H1 (cell line): ENCODE measurements at regions not wholly inside any gene's neighbourhood (a gene's known extent, or its start where the extent isn't known, plus 50 kb on each side); places are given as distances from the start of the nearest gene placed in this dataset.

Experiments
- CTCF ChIA-PET: fragments of 300-600 bp; sonication (Branson Sonifier 250); formaldehyde crosslinking; loops from one replicate; lab custom pipeline; 2021; ENCODE audit not compliant: partially characterized antibody; lab: Charles Lee
- POLR2A ChIA-PET: fragments of 300-600 bp; sonication (Branson Sonifier 250); formaldehyde crosslinking; loops from one replicate; lab custom pipeline; 2021; ENCODE audit warnings: inconsistent platforms; ENCODE audit not compliant: partially characterized antibody; lab: Charles Lee
- DNase-seq, 2 experiments: peaks; one replicate each; pipeline versions ENCODE4 v3.0.0 to v3.0.0-alpha.2; 2010 to 2022; ENCODE audit warnings: low spot score in 2 of 2, low read depth in 1 of 2, mixed read lengths in 1 of 2
- FAIRE-seq: peaks from 2 replicates; lab custom pipeline; 2011; peaks lifted over from hg19 to GRCh38; lab: Jason Lieb, UNC
- H2AFZ ChIP-seq: 2 replicates; pipeline ENCODE4 v1.8.1; 2012; ENCODE audit warnings: low read length, inconsistent platforms
- H2AK5ac ChIP-seq: 2 replicates; pipeline ENCODE4 v1.6.1; 2013; ENCODE audit warnings: low read depth, low read length
- H2BK120ac ChIP-seq: replicated peaks from 2 replicates; pipeline ENCODE3; 2013; ENCODE audit warnings: low read depth, low read length, inconsistent platforms
- H2BK12ac ChIP-seq: 2 replicates; pipeline ENCODE4 v1.6.1; 2013; ENCODE audit warnings: low read depth, low read length
- H2BK15ac ChIP-seq: 2 replicates; pipeline ENCODE4 v1.6.1; 2013; ENCODE audit warnings: low read length
- H2BK20ac ChIP-seq: 2 replicates; pipeline ENCODE4 v1.6.1; 2013; ENCODE audit warnings: low read length
- H2BK5ac ChIP-seq: 2 replicates; pipeline ENCODE4 v1.6.1; 2013; ENCODE audit warnings: low read depth, low read length
- H3K14ac ChIP-seq: 2 replicates; pipeline ENCODE4 v1.6.1; 2013; ENCODE audit warnings: inconsistent platforms; ENCODE audit not compliant: insufficient read length
- H3K18ac ChIP-seq: 2 replicates; pipeline ENCODE4 v1.6.1; 2013; ENCODE audit warnings: low read length; ENCODE audit errors: extremely low read depth
- H3K23ac ChIP-seq: 2 replicates; pipeline ENCODE4 v1.6.1; 2013; ENCODE audit warnings: inconsistent platforms; ENCODE audit not compliant: insufficient read length
- H3K23me2 ChIP-seq: 2 replicates; pipeline ENCODE4 v1.6.1; 2013; ENCODE audit warnings: low read depth, low read length
- H3K27ac ChIP-seq: 2 replicates; pipeline ENCODE4 v1.6.1; 2011; ENCODE audit warnings: low read depth, low read length, inconsistent platforms
- H3K27me3 ChIP-seq, 4 experiments: replicated peaks in 1 of 4; 1 replicate in 1 of 4; 2 replicates in 3 of 4; pipeline versions ENCODE4 v1.6.1 to v1.8.1; 2011 to 2013; ENCODE audit warnings: low read length in 3 of 4, mild to moderate bottlenecking in 3 of 4, inconsistent platforms in 2 of 4, mixed read lengths in 2 of 4, moderate library complexity in 1 of 4; ENCODE audit not compliant: control insufficient read depth in 3 of 4, insufficient read depth in 3 of 4; ENCODE audit errors: extremely low read depth in 1 of 4
- H3K36me3 ChIP-seq, 4 experiments: 2 replicates each; pipeline versions ENCODE4 v1.6.1 to v1.8.1; 2011 to 2013; ENCODE audit warnings: mild to moderate bottlenecking in 4 of 4, low read length in 3 of 4, moderate library complexity in 2 of 4, control low read depth in 1 of 4, inconsistent platforms in 1 of 4; ENCODE audit not compliant: insufficient read depth in 4 of 4, control insufficient read depth in 2 of 4
- H3K4ac ChIP-seq: replicated peaks from 2 replicates; pipeline ENCODE3; 2013; ENCODE audit warnings: low read length, low read depth, mixed read lengths, inconsistent platforms; ENCODE audit not compliant: insufficient read length
- H3K4me1 ChIP-seq, 4 experiments: replicated peaks in 1 of 4; 1 replicate in 1 of 4; 2 replicates in 3 of 4; pipeline versions ENCODE4 v1.6.1 to v1.8.1; 2011 to 2013; ENCODE audit warnings: low read length in 3 of 4, inconsistent platforms in 2 of 4, mixed read lengths in 1 of 4; ENCODE audit not compliant: insufficient read depth in 4 of 4, control insufficient read depth in 3 of 4
- H3K4me2 ChIP-seq, 2 experiments: 2 replicates each; pipeline versions ENCODE4 v1.6.1 to v1.8.1; 2011 to 2013; ENCODE audit warnings: low read depth in 2 of 2, low read length in 2 of 2, control low read depth in 1 of 2, inconsistent platforms in 1 of 2, mild to moderate bottlenecking in 1 of 2; ENCODE audit not compliant: insufficient read depth in 1 of 2
- H3K4me3 ChIP-seq, 4 experiments: fragments of 200-600, 300-600 bp in 1 of 4; sonication (generic), shearing (Covaris generic), sonication (Bioruptor Twin) in 1 of 4; 2 replicates each; pipeline versions ENCODE4 v1.5.1 to v1.8.1; 2011 to 2016; ENCODE audit warnings: low read length in 4 of 4, low read depth in 3 of 4, control low read depth in 2 of 4, inconsistent platforms in 2 of 4, mild to moderate bottlenecking in 2 of 4, mixed read lengths in 1 of 4, moderate library complexity in 1 of 4; ENCODE audit not compliant: insufficient read depth in 2 of 4; ENCODE audit errors: extremely low read depth in 1 of 4
- H3K56ac ChIP-seq: replicated peaks from 2 replicates; pipeline ENCODE3; 2013; ENCODE audit warnings: low read depth, mild to moderate bottlenecking, mixed read lengths, low read length, inconsistent platforms; ENCODE audit not compliant: insufficient read length
- H3K79me1 ChIP-seq: 2 replicates; pipeline ENCODE4 v1.6.1; 2013; ENCODE audit warnings: low read depth, low read length, control low read depth
- H3K79me2 ChIP-seq, 2 experiments: 2 replicates each; pipeline versions ENCODE4 v1.6.1 to v1.8.1; 2012 to 2013; ENCODE audit warnings: low read length in 2 of 2, mild to moderate bottlenecking in 2 of 2, inconsistent platforms in 1 of 2; ENCODE audit not compliant: insufficient read depth in 2 of 2, control insufficient read depth in 1 of 2
- H3K9ac ChIP-seq, 4 experiments: replicated peaks in 1 of 4; 1 replicate in 1 of 4; 2 replicates in 3 of 4; pipeline versions ENCODE4 v1.6.1 to v1.8.1; 2011 to 2013; ENCODE audit warnings: low read depth in 3 of 4, low read length in 3 of 4, control low read depth in 2 of 4, mild to moderate bottlenecking in 2 of 4, moderate library complexity in 2 of 4, inconsistent platforms in 1 of 4; ENCODE audit errors: extremely low read depth in 1 of 4
- H3K9me3 ChIP-seq, 2 experiments: 2 replicates each; pipeline versions ENCODE4 v1.6.1 to v1.8.1; 2012 to 2013; ENCODE audit warnings: mild to moderate bottlenecking in 2 of 2, moderate library complexity in 2 of 2, control low read depth in 1 of 2, inconsistent platforms in 1 of 2, low read depth in 1 of 2, low read length in 1 of 2, mixed read lengths in 1 of 2; ENCODE audit not compliant: insufficient read depth in 2 of 2
- H4K20me1 ChIP-seq, 2 experiments: replicated peaks in 1 of 2; 2 replicates each; pipeline versions ENCODE3 to v1.8.1; 2011 to 2013; ENCODE audit warnings: inconsistent platforms in 2 of 2, low read length in 2 of 2, mild to moderate bottlenecking in 1 of 2; ENCODE audit not compliant: insufficient read depth in 2 of 2, control insufficient read depth in 1 of 2
- H4K5ac ChIP-seq: 2 replicates; pipeline ENCODE4 v1.6.1; 2013; ENCODE audit warnings: low read length, low read depth, mixed read lengths, inconsistent platforms; ENCODE audit not compliant: insufficient read length
- H4K8ac ChIP-seq: 2 replicates; pipeline ENCODE4 v1.8.0; 2013; ENCODE audit warnings: mild to moderate bottlenecking, moderate library complexity, low read length, inconsistent platforms; ENCODE audit not compliant: insufficient read depth; ENCODE audit errors: extremely low read depth
- H4K91ac ChIP-seq: replicated peaks from 2 replicates; pipeline ENCODE3; 2013; ENCODE audit warnings: low read length, mixed read lengths, inconsistent platforms; ENCODE audit not compliant: insufficient read length
- ATF3 ChIP-seq: IDR thresholded peaks from 2 replicates; pipeline ENCODE4 v1.6.1; 2011; ENCODE audit warnings: low read depth, mild to moderate bottlenecking, low read length; ENCODE audit not compliant: insufficient read depth
- BCL11A ChIP-seq, 2 experiments: IDR thresholded peaks; one replicate each; pipeline ENCODE4 v1.6.1; 2011; ENCODE audit warnings: low read depth in 2 of 2, low read length in 2 of 2, mild to moderate bottlenecking in 2 of 2
- HDAC6 ChIP-seq: IDR thresholded peaks from one replicate; pipeline ENCODE4 v1.7.1; 2012; ENCODE audit warnings: low read depth, mild to moderate bottlenecking, inconsistent platforms, low read length, moderate library complexity
- JUN ChIP-seq: IDR thresholded peaks from 2 replicates; pipeline ENCODE4 v1.6.1; 2011; ENCODE audit warnings: low read depth, mild to moderate bottlenecking, improper control_type of control experiment, low read length
- KDM5A ChIP-seq: fragments of 200-600 bp; IDR thresholded peaks from 2 replicates; pipeline ENCODE4 v1.7.1; 2012; ENCODE audit warnings: mild to moderate bottlenecking, low read length, inconsistent platforms, mixed read lengths
- POLR2A ChIP-seq, 2 experiments: IDR thresholded peaks; 1 replicate in 1 of 2; 2 replicates in 1 of 2; pipeline ENCODE4 v1.6.1; 2011; ENCODE audit warnings: low read depth in 2 of 2, low read length in 2 of 2, mild to moderate bottlenecking in 2 of 2; ENCODE audit errors: control extremely low read depth in 1 of 2
- RBBP5 ChIP-seq: IDR thresholded peaks from 2 replicates; pipeline ENCODE4 v1.7.1; 2012; ENCODE audit warnings: low read depth, mild to moderate bottlenecking, inconsistent platforms, low read length, moderate library complexity, borderline replicate concordance
- RNF2 ChIP-seq: fragments of 200-900, 300-1000 bp; sonication (generic); IDR thresholded peaks from 2 replicates; pipeline ENCODE4 v1.7.1; 2016; ENCODE audit warnings: borderline replicate concordance, low read depth, mild to moderate bottlenecking, antibody characterized with exemption, low read length; ENCODE audit not compliant: poor library complexity, severe bottlenecking; ENCODE audit errors: missing control alignments
- SUZ12 ChIP-seq: fragments of 200-600 bp; sonication (generic); IDR thresholded peaks from 2 replicates; pipeline ENCODE4 v1.6.1; 2012; ENCODE audit warnings: mild to moderate bottlenecking, inconsistent platforms, low read length, moderate library complexity, mixed read lengths
- WGBS, 2 experiments: shearing (Covaris generic) in 1 of 2; methylation state at CpG; one replicate each; pipeline versions ENCODE4 v1.1.6 to v1.1.7; 2013 to 2015; ENCODE audit warnings: low lambda C conversion rate in 2 of 2, mixed read lengths in 2 of 2, inconsistent platforms in 1 of 2, low coverage in 1 of 2, missing lambda C conversion rate in 1 of 2; ENCODE audit not compliant: insufficient replicate concordance in 2 of 2, insufficient coverage in 1 of 2, insufficient read length in 1 of 2; ENCODE audit errors: extremely low coverage in 1 of 2, missing lambda C conversion rate in 1 of 2; 5-methylcytosine and 5-hydroxymethylcytosine counted together

GRCh38 chr20:48038713-48039112, 253.4 kb upstream of the SULF2 start:
- no peak overlapping the region for H3K9ac ChIP-seq
- no peak overlapping the region for H2BK120ac ChIP-seq
- no peak overlapping the region for H3K4me3 ChIP-seq
- H3K9me3 ChIP-seq, result no peaks in the 10 kb centered on the region
- H3K14ac ChIP-seq, result no peak overlapping the region
- H3K18ac ChIP-seq, result no peak overlapping the region
- no peak overlapping the region for H2AFZ ChIP-seq
- no peak overlapping the region for H3K27ac ChIP-seq
- H3K4me2 ChIP-seq, result no peak overlapping the region
- H2BK15ac ChIP-seq, result no peak overlapping the region
- no peaks in the 10 kb centered on the region for H3K23me2 ChIP-seq
- H3K36me3 ChIP-seq, result no peaks in the 10 kb centered on the region
- no peak overlapping the region for H2BK12ac ChIP-seq
- no peak overlapping the region for H3K4ac ChIP-seq
- H3K23ac ChIP-seq, result no peak overlapping the region
- H4K8ac ChIP-seq, result no peak overlapping the region
- H3K27me3 ChIP-seq, result no peaks in the 10 kb centered on the region
- H4K91ac ChIP-seq, result no peak overlapping the region
- WGBS, 2 experiments, result 95% methylated on average over 7 of the region's 7 CpGs; no CpG with 5 or more reads in 1 of the 2 experiments
- DNase-seq (no peak), FAIRE-seq (no peak)
- no peaks in the 10 kb centered on the region for H3K79me1 ChIP-seq
- no peak overlapping the region for H2AK5ac ChIP-seq
- H3K56ac ChIP-seq, result no peak overlapping the region
- CTCF ChIA-PET, result interaction anchor here (1.0 kb wide), 1 partner anchor 184 kb away, joined by 3 read pairs; no protein-coding TSS in a partner anchor
- no peaks in the 10 kb centered on the region for H3K4me1 ChIP-seq
- H2BK20ac ChIP-seq, result no peak overlapping the region
- no peaks in the 10 kb centered on the region for H3K79me2 ChIP-seq
- no peak overlapping the region for H4K5ac ChIP-seq
- POLR2A ChIA-PET, result no interaction called here
- H4K20me1 ChIP-seq, result no peaks in the 10 kb centered on the region
- no peak overlapping the region for H2BK5ac ChIP-seq
- no peak for TF ChIP-seq SUZ12
- TF ChIP-seq HDAC6, result no peak
- TF ChIP-seq ATF3, result no peak
- no peak for TF ChIP-seq RBBP5
- no peak for TF ChIP-seq JUN
- no peak for TF ChIP-seq BCL11A (IDR thresholded peaks at IDR 0.05; ENCODE audit: low read depth in 2 of 2, low read length in 2 of 2)
- no peak for TF ChIP-seq RNF2
- no peak for TF ChIP-seq KDM5A
- TF ChIP-seq POLR2A (IDR thresholded peaks at IDR 0.05; ENCODE audit: control extremely low read depth in 1 of 2, low read depth in 2 of 2, low read length in 2 of 2), result no peak
